Mucosa of descending colon (tissue), 3 donors: ENCODE measurements at regions not wholly inside any gene's neighbourhood (a gene's known extent, or its start where the extent isn't known, plus 50 kb on each side); places are given as distances from the start of the nearest gene placed in this dataset.

Experiments used
- ATAC-seq: fragments of 200-7000 bp; cut with Tn5 transposase; one replicate; pipeline ENCODE4 v1.9.1; 2020; ENCODE audit warnings: mild to moderate bottlenecking, moderate library complexity
- DNase-seq, 3 donors: peaks; one replicate each; pipeline ENCODE4 v3.0.0-alpha.2; 2020
- H3K36me3 ChIP-seq: fragments of 200-600 bp; one replicate; pipeline ENCODE4 v1.8.0; 2021; ENCODE audit warnings: low read depth, mild to moderate bottlenecking
- H3K4me1 ChIP-seq: fragments of 200-600 bp; one replicate; pipeline ENCODE4 v1.8.0; 2021; ENCODE audit warnings: low read depth, mild to moderate bottlenecking
- H3K4me3 ChIP-seq: fragments of 200-600 bp; one replicate; pipeline ENCODE4 v1.8.0; 2021; ENCODE audit warnings: mild to moderate bottlenecking
- H3K9me3 ChIP-seq: fragments of 200-600 bp; one replicate; pipeline ENCODE4 v1.8.0; 2021; ENCODE audit warnings: mild to moderate bottlenecking
- CTCF ChIP-seq: fragments of 200-600 bp; IDR thresholded peaks from one replicate; pipeline ENCODE4 v1.8.0; 2022; ENCODE audit warnings: antibody characterized with exemption, mild to moderate bottlenecking
- intact Hi-C, 2 donors: fragments of 100-400 bp; cut with DNase I in 1 of 2; cut with micrococcal nuclease in 1 of 2; formaldehyde crosslinking; loops; one replicate each; pipeline versions ENCODE4 v1.11.0 to v1.11.1; 2022; cut with DNase I, micrococcal nuclease
- donor health status: DM: no; HTN: no; CAD: no; lungs with moderate emphysema.
- donor health status: DM: no; HTN: no; CAD: no.
- donor health status: DM: no; HTN: yes; CAD: no.

DNA sequence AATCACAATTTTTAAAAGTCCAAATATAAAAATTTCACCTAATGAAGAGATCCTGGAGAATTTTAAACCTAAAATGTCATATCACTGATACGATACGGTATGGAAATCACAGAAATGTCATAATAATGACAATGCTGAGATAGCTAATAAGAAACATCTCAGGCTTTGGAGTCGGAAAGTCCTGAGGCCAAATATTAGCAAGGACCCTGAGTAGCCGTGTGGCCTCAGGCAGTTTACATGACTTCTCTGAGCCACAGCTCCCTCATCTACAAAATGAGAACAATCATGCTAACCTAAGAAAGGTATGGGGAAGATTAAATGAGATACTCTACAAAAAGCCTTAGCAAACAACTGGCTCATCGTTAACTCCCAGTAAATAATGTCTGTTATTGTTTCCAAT, 100.9 kb upstream of the NEBL start:
- Histone ChIP-seq H3K9me3 (no peaks in the 10 kb centered on the region), H3K36me3 (no peaks in the 10 kb centered on the region), H3K4me1 (no peaks in the 10 kb centered on the region), H3K4me3 (no peak overlapping the region)
- ATAC-seq (no peak), DNase-seq (no peak)
- TF ChIP-seq CTCF = no peak
- intact Hi-C loops = no loop called here

DNA sequence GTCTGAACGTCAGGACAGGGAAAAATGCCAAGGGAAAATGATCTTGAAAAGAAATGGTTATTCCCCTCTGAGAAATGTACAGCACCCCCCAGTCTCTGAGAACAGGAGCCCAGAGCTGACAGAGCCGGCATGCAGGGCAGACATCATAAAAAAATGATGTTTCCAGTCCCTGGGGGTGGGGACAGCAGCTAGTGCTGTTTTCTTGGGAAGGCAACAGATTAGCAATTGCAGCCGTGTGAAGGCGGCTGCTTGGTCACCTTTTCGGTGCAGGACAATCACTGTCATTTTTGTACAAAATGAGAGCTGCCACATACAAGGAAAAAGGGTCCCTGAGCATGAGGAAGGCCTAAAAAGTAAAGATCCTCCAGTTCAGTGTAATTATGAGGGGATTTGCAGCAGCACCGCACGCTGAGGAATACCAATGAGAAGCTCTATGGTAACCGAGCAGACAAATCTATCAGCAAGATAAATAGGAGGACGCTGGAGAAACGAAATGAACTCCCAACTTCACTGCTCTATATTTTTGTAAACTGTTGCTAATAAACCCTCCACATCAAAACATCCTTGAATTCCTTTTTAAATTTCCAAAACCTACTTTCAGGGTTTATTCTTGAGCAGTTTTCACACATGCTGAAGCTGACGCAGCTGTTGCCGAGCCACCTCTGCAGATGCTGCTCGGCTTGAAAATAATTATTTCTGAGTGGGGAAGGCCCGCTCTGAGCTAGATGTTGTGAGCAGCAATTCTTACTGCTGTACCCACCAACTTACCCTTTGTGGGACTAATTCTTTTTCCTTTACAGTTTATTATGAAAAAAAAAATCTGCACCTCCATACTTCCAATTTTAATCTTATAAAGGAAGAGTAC, 98.2 kb upstream of the NEBL start:
- DNase-seq (no peak), ATAC-seq (no peak)
- no peak overlapping the region for H3K4me3 ChIP-seq
- no peak for TF ChIP-seq CTCF
- H3K4me1 ChIP-seq = no peaks in the 10 kb centered on the region
- intact Hi-C loops = no loop called here
- H3K36me3 ChIP-seq = no peaks in the 10 kb centered on the region
- H3K9me3 ChIP-seq = no peaks in the 10 kb centered on the region

DNA sequence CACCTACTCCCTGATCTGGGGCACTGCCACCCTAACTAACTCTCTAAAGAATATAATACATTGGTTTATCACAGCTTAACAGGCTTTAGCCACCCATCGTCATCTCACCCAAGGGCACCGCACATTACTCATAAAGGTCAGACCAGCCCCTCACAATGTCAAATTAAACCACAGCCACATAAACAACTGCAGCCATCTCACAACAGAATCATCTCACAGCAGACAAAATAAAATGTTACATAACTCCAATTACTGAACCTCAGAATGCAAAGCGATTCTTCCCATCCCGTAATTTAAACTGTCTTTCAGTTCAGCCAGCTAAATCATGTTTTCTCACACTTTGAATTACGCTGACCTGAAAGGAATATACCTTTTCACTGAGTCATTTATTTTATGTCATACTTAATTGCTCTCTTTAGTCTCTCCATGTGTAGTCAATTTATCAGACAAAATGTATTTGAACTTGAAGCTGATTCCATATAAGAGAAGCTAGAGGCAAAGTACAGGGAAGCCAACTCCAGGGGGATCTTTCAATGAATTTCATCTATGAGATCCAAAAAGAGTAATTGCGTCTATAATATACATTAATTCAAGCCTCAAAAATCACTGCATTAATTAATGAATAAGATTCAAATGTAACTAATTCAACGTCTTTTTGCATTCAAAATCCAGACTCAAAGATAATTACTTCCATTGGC, 96.9 kb upstream of the NEBL start:
- no peak for DNase-seq
- no peaks in the 10 kb centered on the region for H3K9me3 ChIP-seq
- intact Hi-C loops = no loop called here
- no peak overlapping the region for H3K4me3 ChIP-seq
- no peaks in the 10 kb centered on the region for H3K4me1 ChIP-seq
- TF ChIP-seq CTCF = no peak
- no peaks in the 10 kb centered on the region for H3K36me3 ChIP-seq
- no peak for ATAC-seq

DNA sequence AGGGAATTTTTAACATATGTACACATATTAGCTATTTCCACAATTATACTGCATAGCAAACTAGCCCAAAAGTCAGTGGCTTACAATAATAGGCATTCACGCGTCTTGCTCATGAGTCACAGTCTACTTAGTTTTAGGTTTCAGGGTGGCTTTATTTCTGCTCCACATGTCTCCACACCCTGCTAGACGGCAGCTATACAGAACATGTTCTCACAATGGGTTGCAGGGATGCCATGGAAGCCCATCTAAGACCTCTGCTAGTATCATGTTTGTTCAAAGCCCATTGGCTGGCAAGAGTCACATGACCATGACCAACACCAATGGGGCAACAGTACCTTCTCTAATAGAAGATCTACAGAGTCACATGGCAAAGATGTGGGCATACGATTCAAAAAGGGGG, 96.3 kb upstream of the NEBL start:
- TF ChIP-seq CTCF = no peak
- Histone ChIP-seq H3K9me3 (no peaks in the 10 kb centered on the region), H3K36me3 (no peaks in the 10 kb centered on the region), H3K4me3 (no peak overlapping the region), H3K4me1 (no peaks in the 10 kb centered on the region)
- intact Hi-C loops = no loop called here
- DNase-seq (no peak), ATAC-seq (no peak)

DNA sequence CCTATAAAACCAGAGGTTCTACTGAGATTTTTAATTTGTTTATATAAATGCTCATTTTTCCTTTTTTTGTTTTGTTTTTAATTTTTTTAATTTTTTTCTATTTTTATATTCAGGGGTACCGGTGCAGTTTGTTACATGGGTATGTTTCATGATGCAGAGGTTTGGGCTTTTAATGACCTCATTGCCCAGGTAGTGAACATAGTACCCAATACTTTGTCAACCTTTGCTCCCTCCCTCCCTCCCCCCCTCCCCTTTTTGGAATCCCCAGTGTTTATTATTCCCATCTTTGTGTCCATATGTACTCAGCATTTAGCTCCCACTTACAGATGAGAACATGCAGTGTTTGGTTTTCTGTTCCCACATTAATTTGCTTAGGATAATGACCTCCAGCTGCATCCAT, 94.4 kb upstream of the NEBL start:
- Histone ChIP-seq H3K4me1 (no peaks in the 10 kb centered on the region), H3K9me3 (no peaks in the 10 kb centered on the region), H3K4me3 (no peak overlapping the region), H3K36me3 (no peaks in the 10 kb centered on the region)
- TF ChIP-seq CTCF = no peak
- no peak for DNase-seq
- ATAC-seq = no peak
- intact Hi-C loops = no loop called here
